ENCODE measurements at regions not wholly inside any gene's neighbourhood (a gene's known extent, or its start where the extent isn't known, plus 50 kb on each side); places are given as distances from the start of the nearest gene placed in this dataset.

DNA sequence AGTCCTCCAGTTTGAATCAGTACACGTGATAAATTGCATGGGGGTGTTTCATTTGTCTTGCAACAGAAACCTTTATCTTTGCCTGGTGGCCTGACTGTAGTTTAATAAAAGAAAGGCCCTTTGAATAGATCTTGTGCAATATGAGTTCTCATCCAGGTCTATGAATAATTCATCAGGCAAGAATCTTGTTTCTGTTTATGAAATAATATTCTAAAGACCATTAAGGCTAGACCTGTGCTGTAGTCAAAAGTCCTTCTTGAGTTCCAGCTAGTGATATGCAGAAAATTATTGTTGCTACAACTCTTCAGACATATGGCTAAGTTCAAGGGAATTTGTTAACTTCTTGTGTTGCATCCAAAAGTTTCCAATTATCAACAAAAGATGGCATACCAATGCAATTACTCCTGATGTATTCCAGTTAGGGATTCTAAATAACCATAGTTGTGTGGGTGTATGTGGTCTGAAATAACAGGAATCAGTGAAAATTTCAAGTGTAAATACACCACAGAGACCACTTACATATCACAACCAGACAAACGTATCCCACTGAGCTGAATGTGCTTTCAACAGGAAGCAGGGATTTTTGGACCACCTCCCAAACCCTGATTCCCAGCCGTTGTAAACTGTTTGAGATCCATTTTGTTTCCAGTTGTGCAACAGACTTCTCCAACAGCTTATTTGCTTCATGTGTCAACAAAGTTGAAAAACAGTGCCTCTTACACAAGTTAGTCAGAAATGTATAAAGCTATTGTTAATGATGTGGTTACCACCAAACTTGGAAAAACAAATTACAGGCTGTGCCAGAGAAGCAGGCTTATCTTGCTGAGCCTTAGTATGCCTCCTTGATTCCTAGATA is 54.7 kb upstream of the BICC1 start:
- TF ChIP-seq, protein P1, sequence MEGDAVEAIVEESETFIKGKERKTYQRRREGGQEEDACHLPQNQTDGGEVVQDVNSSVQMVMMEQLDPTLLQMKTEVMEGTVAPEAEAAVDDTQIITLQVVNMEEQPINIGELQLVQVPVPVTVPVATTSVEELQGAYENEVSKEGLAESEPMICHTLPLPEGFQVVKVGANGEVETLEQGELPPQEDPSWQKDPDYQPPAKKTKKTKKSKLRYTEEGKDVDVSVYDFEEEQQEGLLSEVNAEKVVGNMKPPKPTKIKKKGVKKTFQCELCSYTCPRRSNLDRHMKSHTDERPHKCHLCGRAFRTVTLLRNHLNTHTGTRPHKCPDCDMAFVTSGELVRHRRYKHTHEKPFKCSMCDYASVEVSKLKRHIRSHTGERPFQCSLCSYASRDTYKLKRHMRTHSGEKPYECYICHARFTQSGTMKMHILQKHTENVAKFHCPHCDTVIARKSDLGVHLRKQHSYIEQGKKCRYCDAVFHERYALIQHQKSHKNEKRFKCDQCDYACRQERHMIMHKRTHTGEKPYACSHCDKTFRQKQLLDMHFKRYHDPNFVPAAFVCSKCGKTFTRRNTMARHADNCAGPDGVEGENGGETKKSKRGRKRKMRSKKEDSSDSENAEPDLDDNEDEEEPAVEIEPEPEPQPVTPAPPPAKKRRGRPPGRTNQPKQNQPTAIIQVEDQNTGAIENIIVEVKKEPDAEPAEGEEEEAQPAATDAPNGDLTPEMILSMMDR (IDR thresholded peaks at IDR 0.05) = no peak
- TF ChIP-seq POLR2A (IDR thresholded peaks at IDR 0.05) = no peak

All from ovary (tissue), 3 donors.